ENCODE measurements at regions not wholly inside any gene's neighbourhood (a gene's known extent, or its start where the extent isn't known, plus 50 kb on each side); places are given as distances from the start of the nearest gene placed in this dataset.

DNA sequence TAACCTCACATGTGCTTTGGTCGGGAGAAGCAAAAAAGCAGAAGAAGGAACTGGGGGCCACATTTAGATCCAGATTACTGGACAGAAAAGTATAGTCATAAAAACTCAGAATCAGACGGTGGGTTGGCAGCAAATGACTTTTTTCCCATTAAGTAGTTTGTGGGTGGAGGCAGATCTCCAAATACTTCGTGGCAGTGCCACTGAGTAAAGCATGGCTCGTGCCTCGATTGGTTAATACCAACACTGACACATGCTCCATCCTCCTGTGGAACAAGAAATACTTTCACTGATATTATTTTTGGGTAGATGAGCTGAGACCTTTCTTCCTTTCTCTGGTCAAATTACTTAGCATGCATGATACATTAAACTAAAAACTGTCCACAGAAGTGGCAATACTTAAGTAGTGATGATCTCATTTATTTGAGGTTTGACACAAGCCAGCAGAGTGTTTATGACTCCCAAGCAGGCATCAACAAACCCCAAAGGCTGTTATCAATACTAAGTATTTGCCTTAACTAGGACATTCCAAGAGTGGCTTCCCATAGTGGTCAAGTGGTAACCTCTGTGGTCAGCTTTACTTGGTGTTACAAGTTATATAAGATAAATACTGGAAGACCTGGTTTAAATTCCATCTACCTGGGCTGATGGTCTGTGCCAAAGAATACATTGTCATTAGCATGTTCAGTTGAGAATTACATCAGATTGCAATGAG is 500.0 kb upstream of the RUNX1 start:
- H3K9ac ChIP-seq (ENCODE audit: insufficient read depth, low read depth, low read length): no peak overlapping the region
- BruUV-seq (replicated peaks): no TSS peak
- FAIRE-seq (no peak), ATAC-seq (no peak), DNase-seq (ENCODE audit: low spot score) (no peak)
- no peaks in the 10 kb centered on the region for H3K36me3 ChIP-seq (replicated peaks in 1 of 2; ENCODE audit: control insufficient read depth in 1 of 2, insufficient read depth in 2 of 2, low read length in 2 of 2)
- H3K27ac ChIP-seq (ENCODE audit: extremely low read length, insufficient read depth, low read length): no peak overlapping the region
- CTCF ChIA-PET (ENCODE audit: low intra/inter-chr PET ratio, low total read pairs): no interaction called here
- H3K4me1 ChIP-seq (ENCODE audit: insufficient read depth, low read length): peaks cover 12% of the 10 kb centered on the region
- no peak overlapping the region for H2AFZ ChIP-seq (ENCODE audit: low read length)
- 65% methylated on average over 5 of the region's 5 CpGs for WGBS (ENCODE audit: low lambda C conversion rate)
- POLR2A ChIA-PET: no interaction called here
- no peaks in the 10 kb centered on the region for H4K20me1 ChIP-seq (ENCODE audit: insufficient read depth, low read length)
- H3K4me2 ChIP-seq (ENCODE audit: low read depth, low read length): no peak overlapping the region
- in situ Hi-C loops (cut with HindIII; ENCODE audit: extremely low pct_ligation_motif_present, low pct_unique_long_range_greater_than_20kb) (no loop called here), intact Hi-C loops (cut with micrococcal nuclease; ENCODE audit: unreplicated experiment) (no loop called here)
- TF ChIP-seq, protein P1, sequence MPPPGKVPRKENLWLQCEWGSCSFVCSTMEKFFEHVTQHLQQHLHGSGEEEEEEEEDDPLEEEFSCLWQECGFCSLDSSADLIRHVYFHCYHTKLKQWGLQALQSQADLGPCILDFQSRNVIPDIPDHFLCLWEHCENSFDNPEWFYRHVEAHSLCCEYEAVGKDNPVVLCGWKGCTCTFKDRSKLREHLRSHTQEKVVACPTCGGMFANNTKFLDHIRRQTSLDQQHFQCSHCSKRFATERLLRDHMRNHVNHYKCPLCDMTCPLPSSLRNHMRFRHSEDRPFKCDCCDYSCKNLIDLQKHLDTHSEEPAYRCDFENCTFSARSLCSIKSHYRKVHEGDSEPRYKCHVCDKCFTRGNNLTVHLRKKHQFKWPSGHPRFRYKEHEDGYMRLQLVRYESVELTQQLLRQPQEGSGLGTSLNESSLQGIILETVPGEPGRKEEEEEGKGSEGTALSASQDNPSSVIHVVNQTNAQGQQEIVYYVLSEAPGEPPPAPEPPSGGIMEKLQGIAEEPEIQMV (CRISPR knock-in tag; IDR thresholded peaks at IDR 0.05; ENCODE audit: low read depth): no peak
- TF ChIP-seq ZNF362 (CRISPR knock-in tag; IDR thresholded peaks at IDR 0.05; ENCODE audit: borderline replicate concordance) (no peak), GATA4 (IDR thresholded peaks at IDR 0.05; ENCODE audit: borderline replicate concordance, low read depth) (no peak), IRF9 (CRISPR knock-in tag; IDR thresholded peaks at IDR 0.05; ENCODE audit: borderline replicate concordance) (no peak), PTBP1 (IDR thresholded peaks at IDR 0.05; ENCODE audit: low read depth, low read length, poor library complexity, severe bottlenecking) (no peak), ZSCAN12 (CRISPR knock-in tag; IDR thresholded peaks at IDR 0.05) (no peak), ZNF746 (CRISPR knock-in tag; IDR thresholded peaks at IDR 0.05) (no peak)
- TF ChIP-seq, protein P2, sequence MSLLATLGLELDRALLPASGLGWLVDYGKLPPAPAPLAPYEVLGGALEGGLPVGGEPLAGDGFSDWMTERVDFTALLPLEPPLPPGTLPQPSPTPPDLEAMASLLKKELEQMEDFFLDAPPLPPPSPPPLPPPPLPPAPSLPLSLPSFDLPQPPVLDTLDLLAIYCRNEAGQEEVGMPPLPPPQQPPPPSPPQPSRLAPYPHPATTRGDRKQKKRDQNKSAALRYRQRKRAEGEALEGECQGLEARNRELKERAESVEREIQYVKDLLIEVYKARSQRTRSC (CRISPR knock-in tag; IDR thresholded peaks at IDR 0.05; ENCODE audit: low read depth): no peak
- H3K4me3 ChIP-seq (replicated peaks in 1 of 3; ENCODE audit: insufficient read depth in 1 of 3, low read depth in 2 of 3, low read length in 3 of 3): no peak overlapping the region
- H3K79me2 ChIP-seq (ENCODE audit: insufficient read depth, low read length): no peaks in the 10 kb centered on the region
- H3K9me3 ChIP-seq (ENCODE audit: low read length): no peaks in the 10 kb centered on the region
- H3K27me3 ChIP-seq (ENCODE audit: control insufficient read depth in 1 of 2, insufficient read depth in 2 of 2, low read length in 2 of 2): no peaks in the 10 kb centered on the region

Measured in HepG2 (cell line).